ENCODE measurements at regions not wholly inside any gene's neighbourhood (a gene's known extent, or its start where the extent isn't known, plus 50 kb on each side); places are given as distances from the start of the nearest gene placed in this dataset.

GRCh38 chr5:5695266-5695665 is 272.8 kb downstream of the ICE1 start:
- TF ChIP-seq CTCF (IDR thresholded peaks at IDR 0.05; ENCODE audit: borderline replicate concordance, extremely low read depth, low read length, poor library complexity, severe bottlenecking) (no peak), EZH2 (IDR thresholded peaks at IDR 0.05; ENCODE audit: borderline replicate concordance, low read depth, low read length, severe bottlenecking) (no peak)
